ENCODE measurements at regions not wholly inside any gene's neighbourhood (a gene's known extent, or its start where the extent isn't known, plus 50 kb on each side); places are given as distances from the start of the nearest gene placed in this dataset.
A peak's percentile ranks its signal among the peaks of the same experiment; 100 is the strongest.

GRCh38 chr3:159825216-159825854, 163.3 kb upstream of the IL12A start:
- no peaks in the 10 kb centered on the region for H3K79me2 ChIP-seq

GRCh38 chr3:159828542-159828943, 160.1 kb upstream of the IL12A start:
- H3K79me2 ChIP-seq: no peaks in the 10 kb centered on the region
- peak; percentile 77 for DNase-seq (ENCODE audit: low spot score)
- H3K9me3 ChIP-seq (ENCODE audit: low read depth): no peaks in the 10 kb centered on the region

More at GRCh38 chr3:159825216-159825854, 163.3 kb upstream of the IL12A start:
- no peaks in the 10 kb centered on the region for H3K36me3 ChIP-seq (replicated peaks; ENCODE audit: insufficient read depth, low read depth)
- no peak overlapping the region for H3K4me3 ChIP-seq
- peaks cover 14% of the 10 kb centered on the region for H3K4me1 ChIP-seq (ENCODE audit: insufficient read depth)
- WGBS (ENCODE audit: low lambda C conversion rate, missing lambda C conversion rate): 73% methylated on average over 5 of the region's 5 CpGs
- no peak for DNase-seq (ENCODE audit: low spot score)
- TF ChIP-seq CTCF (IDR thresholded peaks at IDR 0.05; ENCODE audit: poor library complexity): no peak
- TF ChIP-seq EZH2 (IDR thresholded peaks at IDR 0.05; ENCODE audit: borderline replicate concordance): no peak
- H4K20me1 ChIP-seq (ENCODE audit: insufficient read depth, poor library complexity, severe bottlenecking): no peaks in the 10 kb centered on the region
- no peak overlapping the region for H3K4me2 ChIP-seq
- H3K27me3 ChIP-seq: no peaks in the 10 kb centered on the region
- H3K27ac ChIP-seq: peak overlapping the region; percentile 74
- H2AFZ ChIP-seq: no peak overlapping the region
- H3K9me2 ChIP-seq (replicated peaks; ENCODE audit: insufficient read depth): no peaks in the 10 kb centered on the region
- no peaks in the 10 kb centered on the region for H3K9me3 ChIP-seq (ENCODE audit: low read depth)

DNA sequence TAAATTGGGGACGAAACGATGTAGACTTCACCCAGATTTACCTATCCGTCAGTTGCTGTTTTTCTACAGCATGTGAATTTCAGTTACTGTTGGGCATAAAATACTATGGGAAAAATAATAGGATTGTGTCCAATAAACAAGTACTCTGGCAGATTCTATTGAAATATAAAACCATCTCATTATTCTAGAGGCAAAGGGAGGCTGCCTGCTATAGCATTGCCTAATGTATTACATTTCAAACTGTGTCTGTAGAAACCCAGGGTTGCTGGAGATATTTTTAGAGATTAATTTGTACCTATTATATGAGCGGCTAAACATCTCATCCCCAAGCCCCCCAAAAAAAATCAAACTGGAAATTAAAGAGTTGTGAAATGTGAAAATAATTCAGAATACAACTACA, 159.6 kb upstream of the IL12A start:
- DNase-seq (ENCODE audit: low spot score): no peak
- peak overlapping the region; percentile 61 for H3K27ac ChIP-seq
- no peaks in the 10 kb centered on the region for H3K9me3 ChIP-seq (ENCODE audit: low read depth)
- H2AFZ ChIP-seq: no peak overlapping the region
- H3K36me3 ChIP-seq (replicated peaks; ENCODE audit: insufficient read depth, low read depth): no peaks in the 10 kb centered on the region
- no peak overlapping the region for H3K4me3 ChIP-seq
- H3K4me2 ChIP-seq: peak overlapping the region; percentile 55
- H4K20me1 ChIP-seq (ENCODE audit: insufficient read depth, poor library complexity, severe bottlenecking): no peaks in the 10 kb centered on the region
- 66% methylated on average over 4 of the region's 4 CpGs for WGBS (ENCODE audit: low lambda C conversion rate, missing lambda C conversion rate)
- TF ChIP-seq EZH2phosphoT487 (IDR thresholded peaks at IDR 0.05; ENCODE audit: low read depth, severe bottlenecking, unreplicated experiment) (no peak), CTCF (IDR thresholded peaks at IDR 0.05; ENCODE audit: poor library complexity) (no peak), EZH2 (IDR thresholded peaks at IDR 0.05; ENCODE audit: borderline replicate concordance) (no peak)
- H3K9me2 ChIP-seq (replicated peaks; ENCODE audit: insufficient read depth): no peaks in the 10 kb centered on the region
- H3K79me2 ChIP-seq: no peaks in the 10 kb centered on the region
- peaks cover 6% of the 10 kb centered on the region for H3K4me1 ChIP-seq (ENCODE audit: insufficient read depth)
- no peaks in the 10 kb centered on the region for H3K27me3 ChIP-seq

More at GRCh38 chr3:159828542-159828943, 160.1 kb upstream of the IL12A start:
- H3K4me1 ChIP-seq (ENCODE audit: insufficient read depth): peaks cover 11% of the 10 kb centered on the region
- WGBS (ENCODE audit: low lambda C conversion rate, missing lambda C conversion rate): 30% methylated on average over 5 of the region's 5 CpGs
- H4K20me1 ChIP-seq (ENCODE audit: insufficient read depth, poor library complexity, severe bottlenecking): no peaks in the 10 kb centered on the region
- H3K27ac ChIP-seq: peak overlapping the region; percentile 61
- no peak overlapping the region for H2AFZ ChIP-seq
- H3K4me2 ChIP-seq: peak overlapping the region; percentile 55
- no peaks in the 10 kb centered on the region for H3K9me2 ChIP-seq (replicated peaks; ENCODE audit: insufficient read depth)
- H3K36me3 ChIP-seq (replicated peaks; ENCODE audit: insufficient read depth, low read depth): no peaks in the 10 kb centered on the region
- TF ChIP-seq CTCF (IDR thresholded peaks at IDR 0.05; ENCODE audit: poor library complexity): peak; percentile 71
- TF ChIP-seq EZH2phosphoT487 (IDR thresholded peaks at IDR 0.05; ENCODE audit: low read depth, severe bottlenecking, unreplicated experiment): no peak
- H3K4me3 ChIP-seq: no peak overlapping the region
- H3K27me3 ChIP-seq: no peaks in the 10 kb centered on the region

Measured in hepatocyte (in vitro differentiated cells).